ENCODE measurements at regions not wholly inside any gene's neighbourhood (a gene's known extent, or its start where the extent isn't known, plus 50 kb on each side); places are given as distances from the start of the nearest gene placed in this dataset.

- DNase-seq, result no peak
Observed at GRCh38 chr1:239539051-239539450, 152.7 kb downstream of the CHRM3 start.

GRCh38 chr1:239539812-239540211 lies 153.4 kb downstream of the CHRM3 start:
- no peak for DNase-seq

DNA sequence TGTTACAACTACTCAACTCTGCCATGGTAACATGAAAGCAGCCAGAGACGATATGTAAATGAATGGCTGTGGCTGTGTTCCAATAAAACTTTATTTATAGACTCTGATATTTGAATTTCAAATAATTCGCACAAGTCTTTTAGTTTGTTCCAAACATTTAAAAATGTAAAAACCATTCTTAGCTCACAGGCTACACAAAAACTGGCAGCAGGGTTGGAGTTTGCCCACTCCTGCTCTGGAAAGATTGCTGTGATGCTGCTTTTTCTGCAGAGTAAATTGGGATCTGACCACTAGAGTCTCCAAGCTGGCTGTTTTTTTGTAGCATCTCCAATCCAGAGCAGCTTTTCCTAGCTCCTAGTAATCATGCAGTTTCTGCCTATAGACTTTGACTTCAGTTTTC lies 157.5 kb downstream of the CHRM3 start:
- DNase-seq, result no peak

DNA sequence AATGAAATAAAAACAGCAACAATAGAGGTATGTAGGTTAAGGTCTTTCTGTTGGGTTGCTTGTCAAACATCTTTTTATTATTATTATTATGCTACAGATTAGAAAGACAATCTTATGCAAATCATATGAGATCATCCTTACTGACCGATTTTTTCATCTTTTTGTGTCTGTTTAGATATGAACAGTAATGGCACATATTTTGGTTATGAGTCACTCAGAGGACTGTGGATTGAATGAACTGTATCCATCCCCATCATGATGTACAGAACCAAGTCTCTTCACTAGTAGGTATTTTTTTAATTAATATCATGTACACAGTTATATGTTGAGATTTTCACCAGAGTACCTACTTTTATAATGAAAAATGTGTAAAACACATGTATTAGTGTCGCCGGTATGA lies 159.1 kb downstream of the CHRM3 start:
- no peak for DNase-seq

DNA sequence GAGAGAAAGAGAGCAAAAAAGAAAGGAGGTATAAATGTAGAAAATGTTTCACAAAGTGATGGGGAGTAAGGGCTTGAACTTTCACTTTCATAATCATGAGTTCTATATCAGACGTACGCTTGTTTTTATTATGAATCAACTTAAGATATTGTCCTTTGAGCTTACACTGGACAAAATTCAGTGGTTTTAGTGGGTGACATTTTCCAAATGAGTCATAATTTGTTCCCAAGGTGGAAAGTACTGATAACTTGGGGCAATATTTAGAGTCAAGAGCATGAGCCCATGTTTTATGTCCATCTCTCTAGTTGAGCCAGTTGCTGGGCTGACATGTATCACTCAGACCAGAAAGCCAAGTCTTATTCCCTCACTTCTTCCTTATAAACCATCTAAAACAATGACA lies 161.6 kb downstream of the CHRM3 start:
- no peak for DNase-seq

GRCh38 chr1:239550178-239550577 lies 163.8 kb downstream of the CHRM3 start:
- no peak for DNase-seq

GRCh38 chr1:239555350-239555749 lies 169.0 kb downstream of the CHRM3 start:
- DNase-seq, result no peak

DNA sequence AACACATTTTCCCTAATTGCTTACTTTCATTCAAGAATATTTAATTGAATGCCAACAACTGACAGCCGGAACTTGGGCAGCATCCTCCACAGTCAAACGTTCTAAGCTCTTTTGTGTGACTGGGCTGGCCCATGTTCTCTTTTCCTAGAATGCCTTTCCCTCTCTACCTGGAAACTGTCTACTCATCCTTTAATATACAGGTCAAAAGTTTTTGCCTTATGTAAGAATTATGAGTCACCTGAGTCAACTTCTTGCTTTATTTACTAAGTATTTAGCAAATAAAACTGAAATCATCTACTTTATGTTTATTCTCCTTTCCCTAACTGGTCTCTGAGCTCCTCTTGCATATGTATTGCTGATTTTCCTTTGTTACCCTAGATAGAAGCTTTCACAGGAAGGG lies 172.2 kb downstream of the CHRM3 start:
- DNase-seq, result no peak

DNA sequence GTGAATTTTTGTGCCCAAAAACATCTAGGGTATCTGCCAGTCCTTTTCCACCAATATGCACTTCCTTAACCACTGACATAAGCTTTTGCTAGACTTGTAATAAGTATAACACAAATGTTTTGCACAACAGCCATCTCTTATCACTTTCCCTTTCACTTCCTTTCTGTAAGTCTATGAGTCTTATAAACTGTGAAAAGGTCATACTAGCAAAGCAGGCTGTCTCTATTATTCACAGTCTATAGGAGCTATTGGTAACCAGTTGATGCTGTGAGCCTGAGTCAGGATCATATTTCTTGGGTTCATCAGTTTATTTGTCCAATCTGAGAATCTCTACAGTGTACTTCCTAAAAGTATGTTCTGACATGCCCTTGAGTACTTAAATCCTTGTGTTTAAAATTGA lies 172.6 kb downstream of the CHRM3 start:
- DNase-seq, result no peak

DNA sequence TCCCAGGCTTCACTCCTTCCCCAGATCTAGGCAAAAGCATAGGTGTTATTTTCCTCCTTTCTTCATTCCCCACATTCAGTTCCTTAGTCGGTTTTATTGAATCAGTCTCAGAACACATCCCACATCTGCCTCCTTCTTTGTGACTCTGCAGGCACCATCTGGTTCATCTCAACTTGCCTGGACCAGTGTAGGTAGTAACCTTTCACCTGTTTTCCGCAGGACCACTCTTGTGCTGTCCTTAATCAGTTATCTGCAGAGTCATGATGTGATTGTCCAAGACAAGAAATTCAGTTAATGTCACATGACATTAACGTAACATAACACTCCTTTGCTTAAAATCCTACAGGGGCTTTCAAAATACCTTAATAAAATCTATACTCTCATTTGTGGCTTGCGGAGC lies 174.6 kb downstream of the CHRM3 start:
- no peak for DNase-seq

- DNase-seq, result no peak
Observed at GRCh38 chr1:239562095-239562494, 175.7 kb downstream of the CHRM3 start.

GRCh38 chr1:239563681-239564080 lies 177.3 kb downstream of the CHRM3 start:
- no peak for DNase-seq

DNA sequence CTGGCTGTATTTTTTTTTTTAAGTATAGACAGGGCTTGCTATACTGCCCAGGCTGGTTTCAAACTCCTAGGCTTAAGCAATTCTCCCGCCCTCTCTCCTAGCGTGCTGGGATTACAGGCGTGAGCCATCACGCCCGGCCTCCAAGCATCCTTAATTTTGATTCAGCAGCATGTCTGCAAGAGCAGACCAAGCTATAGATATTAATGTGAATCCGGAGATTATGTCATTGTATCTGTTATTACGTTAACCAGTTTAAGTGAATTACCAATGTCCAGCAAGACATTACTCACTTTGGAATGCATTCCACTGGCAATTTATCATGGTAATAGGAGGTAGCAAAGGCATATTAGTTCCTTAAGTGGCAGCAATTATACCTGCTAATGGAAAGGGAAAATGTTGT lies 179.7 kb downstream of the CHRM3 start:
- no peak for DNase-seq

- no peak for DNase-seq
Observed at GRCh38 chr1:239570878-239571277, 184.5 kb downstream of the CHRM3 start.

GRCh38 chr1:239572183-239572582 lies 185.8 kb downstream of the CHRM3 start:
- DNase-seq, result no peak

DNA sequence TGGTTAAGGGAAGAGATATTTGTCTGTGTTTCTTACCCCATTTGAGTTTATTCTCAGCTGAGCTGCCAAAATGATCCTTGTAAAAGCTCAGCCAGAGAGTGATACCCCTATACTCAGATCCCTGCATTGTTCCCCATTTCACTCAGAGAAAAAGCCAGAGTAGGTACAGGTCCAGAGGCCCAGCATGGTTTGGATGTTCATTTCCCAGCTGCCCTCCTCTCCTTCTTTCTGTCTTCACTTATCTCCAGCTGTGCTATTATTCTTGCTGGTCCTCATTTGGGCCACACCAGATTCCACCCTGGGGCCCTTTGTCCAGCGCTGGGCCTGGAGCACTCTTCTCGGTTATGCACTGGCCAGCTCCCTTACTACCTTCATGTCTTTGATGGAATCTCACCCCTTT lies 187.7 kb downstream of the CHRM3 start:
- no peak for DNase-seq

DNA sequence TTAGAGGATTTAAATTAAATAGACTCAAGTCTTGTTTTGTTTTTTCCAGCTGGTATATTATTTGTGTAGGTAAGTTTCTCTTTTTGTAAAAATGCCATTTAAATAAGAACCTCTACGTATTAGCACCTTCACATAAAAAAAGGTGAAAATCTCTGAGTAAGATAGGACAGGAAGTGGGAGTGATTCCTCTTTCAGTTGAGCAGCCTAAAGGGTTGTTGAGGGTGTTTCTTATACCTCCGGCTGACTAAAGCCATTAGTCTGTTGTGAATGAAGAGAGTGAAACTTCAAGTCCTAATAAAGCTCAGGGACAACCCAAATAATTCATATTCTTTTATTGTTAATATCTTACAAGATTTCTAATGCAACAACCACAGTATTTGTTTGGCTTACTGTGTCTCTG lies 188.7 kb downstream of the CHRM3 start:
- DNase-seq, result no peak

DNA sequence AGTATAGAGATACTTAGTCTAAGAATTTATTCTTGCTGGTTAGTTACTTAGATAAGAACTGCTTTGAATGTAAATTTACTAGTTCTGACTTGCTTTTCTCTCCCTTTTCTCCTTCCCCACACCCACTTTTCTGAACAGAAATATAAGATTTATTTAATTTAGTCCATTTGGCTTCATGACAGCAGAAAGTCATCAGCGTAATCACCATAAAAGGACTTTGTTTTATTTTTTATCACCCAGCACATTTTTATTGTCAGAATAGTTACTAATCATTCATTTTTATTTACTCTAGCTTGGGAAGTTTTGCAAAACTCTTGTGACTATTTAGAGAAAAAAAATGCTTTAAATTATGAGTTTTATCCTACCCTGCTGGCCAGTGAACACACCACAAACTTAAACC lies 197.2 kb downstream of the CHRM3 start:
- no peak for DNase-seq

- no peak for DNase-seq
Observed at GRCh38 chr1:239586128-239586527, 199.8 kb downstream of the CHRM3 start.

GRCh38 chr1:239587066-239587465 lies 200.7 kb downstream of the CHRM3 start:
- DNase-seq, result no peak

- no peak for DNase-seq
Observed at GRCh38 chr1:239587574-239588369, 201.4 kb downstream of the CHRM3 start.

DNA sequence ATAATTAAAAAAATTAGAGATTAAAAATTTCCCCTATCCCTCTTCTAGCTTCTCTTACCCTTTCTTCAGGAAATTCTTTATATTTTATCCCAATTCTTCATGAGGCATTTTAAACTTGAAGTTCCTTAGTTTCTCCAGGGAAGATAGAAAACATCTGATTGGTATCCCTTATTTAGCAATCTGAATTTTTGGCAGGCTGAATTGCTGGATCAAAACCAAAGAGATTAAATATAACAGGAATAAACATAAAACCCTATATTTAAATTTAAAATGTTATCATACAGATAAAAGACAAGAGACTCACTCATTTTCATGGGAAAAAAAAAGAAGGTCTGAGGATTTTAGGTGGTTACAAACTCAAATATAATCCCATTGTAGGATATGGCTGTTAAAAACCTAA lies 204.2 kb downstream of the CHRM3 start:
- no peak for DNase-seq

DNA sequence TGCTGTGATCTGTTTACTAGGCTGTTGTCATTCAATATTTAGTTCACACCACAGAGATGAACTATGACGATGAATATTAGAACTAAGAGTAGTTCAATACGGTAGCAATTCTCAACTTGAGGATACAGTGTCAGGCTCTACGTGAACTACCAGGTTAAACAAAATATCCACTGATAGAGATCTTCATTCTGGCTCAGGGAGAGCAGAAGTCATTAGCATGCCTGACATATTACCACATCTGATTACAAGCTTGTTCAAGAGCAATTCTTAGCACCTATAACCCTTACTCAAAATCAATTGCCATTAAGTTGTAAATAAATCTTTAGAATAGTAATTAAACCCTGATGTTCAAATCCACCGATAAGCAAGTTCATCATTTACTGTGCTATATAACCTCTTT lies 207.2 kb downstream of the CHRM3 start:
- no peak for DNase-seq

GRCh38 chr1:239600588-239600987 lies 214.2 kb downstream of the CHRM3 start:
- no peak for DNase-seq

- no peak for DNase-seq
Observed at GRCh38 chr1:239601108-239601507, 214.7 kb downstream of the CHRM3 start.

All from activated effector memory CD4-positive, alpha-beta T cell treated with anti-CD3 and anti-CD28 coated beads, Interleukin-2, amount 50 U/mL, for 16 hours (primary cell).